Adrenal gland (tissue), 9 donors: ENCODE measurements at regions not wholly inside any gene's neighbourhood (a gene's known extent, or its start where the extent isn't known, plus 50 kb on each side); places are given as distances from the start of the nearest gene placed in this dataset.
A peak's percentile ranks its signal among the peaks of the same experiment; 100 is the strongest.

Experiments used
- DNase-seq, 7 donors: peaks; one replicate each; pipeline ENCODE4 v3.0.0-alpha.2; 2019 to 2020
- H3K27ac ChIP-seq, 5 donors: fragments of 200-600 bp; sonication (generic) in 4 of 5; 1 replicate in 3 of 5; 2 replicates in 2 of 5; pipeline versions ENCODE4 v1.5.1 to v1.8.0; 2016 to 2020; ENCODE audit warnings: mild to moderate bottlenecking in 1 of 5
- H3K27me3 ChIP-seq: fragments of 200-600 bp; 2 replicates; pipeline ENCODE4 v1.8.0; 2021
- H3K36me3 ChIP-seq, 2 donors: fragments of 200-600 bp; replicated peaks in 1 of 2; 1 replicate in 1 of 2; 2 replicates in 1 of 2; pipeline versions ENCODE4 v1.5.1 to v1.8.0; 2018 to 2022
- H3K4me1 ChIP-seq, 2 donors: fragments of 200-600 bp; replicated peaks in 1 of 2; 1 replicate in 1 of 2; 2 replicates in 1 of 2; pipeline versions ENCODE4 v1.5.1 to v1.8.0; 2018 to 2021
- H3K4me3 ChIP-seq, 4 donors: fragments of 200-600 bp; sonication (generic) in 3 of 4; one replicate each; pipeline ENCODE4 v1.5.1; 2016 to 2018
- H3K9me3 ChIP-seq, 3 donors: fragments of 200-600 bp; sonication (generic) in 1 of 3; replicated peaks in 1 of 3; 1 replicate in 2 of 3; 2 replicates in 1 of 3; pipeline versions ENCODE4 v1.5.1 to v1.8.0; 2016 to 2021
- POLR2A ChIP-seq, 2 donors: fragments of 450-650 bp; IDR thresholded peaks; one replicate each; pipeline ENCODE4 v1.6.1; 2017; ENCODE audit warnings: antibody characterized with exemption in 2 of 2, mild to moderate bottlenecking in 2 of 2, moderate library complexity in 1 of 2
- WGBS, 4 donors: extraction: QIAGEN DNeasy Blood & Tissue Kit in 2 of 4; methylation state at CpG; one replicate each; pipeline versions ENCODE4 v1.1.5 to v1.1.7; 2013 to 2017; 5-methylcytosine and 5-hydroxymethylcytosine counted together
- intact Hi-C, 2 donors: fragments of 100-400 bp; cut with DNase I; formaldehyde crosslinking; loops; one replicate each; pipeline versions ENCODE4 v1.14.1 to v1.15.0; 2022 to 2023
- TF ChIP-seq, protein P1 (sequence below), 6 experiments: fragments of 450-650 bp in 4 of 6; fragments of 200-600 bp in 2 of 6; sonication (generic) in 1 of 6; IDR thresholded peaks; 1 replicate in 5 of 6; 2 replicates in 1 of 6; pipeline versions ENCODE4 v1.5.1 to v1.8.0; 2016 to 2021; ENCODE audit warnings: antibody characterized with exemption in 6 of 6, mild to moderate bottlenecking in 2 of 6, moderate library complexity in 1 of 6
- donor health status: healthy with polysubstance abuse.
- donor health status: Bipolar disorder and iron deficiency.
- donor health status: DM: yes; HTN: yes; CAD: no.
- donor health status: DM: no; HTN: no; CAD: no.
- donor health status: DM: no; HTN: no; CAD: no.

DNA sequence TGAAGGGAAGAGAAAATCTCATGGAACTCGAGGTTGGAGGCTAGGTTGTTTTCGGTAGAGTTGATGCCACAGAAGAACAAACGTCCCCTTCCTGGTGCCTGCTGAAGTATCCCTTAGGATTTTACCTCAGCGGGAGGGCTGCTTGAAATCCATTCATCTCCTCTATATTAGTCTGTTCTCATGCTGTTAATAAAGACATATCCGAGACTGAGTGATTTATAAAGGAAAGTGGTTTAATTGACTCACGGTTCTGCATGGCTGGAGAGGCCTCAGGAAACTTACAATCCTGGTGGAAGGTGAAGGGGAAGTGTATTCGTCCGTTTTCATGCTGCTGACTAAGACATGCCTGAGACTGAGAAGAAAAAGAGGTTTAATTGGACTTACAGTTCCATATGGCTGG lies 413.5 kb downstream of the NPHP4 start:
- H3K4me3 ChIP-seq = no peak overlapping the region
- no peak for DNase-seq
- H3K4me1 ChIP-seq = no peaks in the 10 kb centered on the region
- no peak for TF ChIP-seq POLR2A (IDR thresholded peaks at IDR 0.05)
- TF ChIP-seq, protein P1, sequence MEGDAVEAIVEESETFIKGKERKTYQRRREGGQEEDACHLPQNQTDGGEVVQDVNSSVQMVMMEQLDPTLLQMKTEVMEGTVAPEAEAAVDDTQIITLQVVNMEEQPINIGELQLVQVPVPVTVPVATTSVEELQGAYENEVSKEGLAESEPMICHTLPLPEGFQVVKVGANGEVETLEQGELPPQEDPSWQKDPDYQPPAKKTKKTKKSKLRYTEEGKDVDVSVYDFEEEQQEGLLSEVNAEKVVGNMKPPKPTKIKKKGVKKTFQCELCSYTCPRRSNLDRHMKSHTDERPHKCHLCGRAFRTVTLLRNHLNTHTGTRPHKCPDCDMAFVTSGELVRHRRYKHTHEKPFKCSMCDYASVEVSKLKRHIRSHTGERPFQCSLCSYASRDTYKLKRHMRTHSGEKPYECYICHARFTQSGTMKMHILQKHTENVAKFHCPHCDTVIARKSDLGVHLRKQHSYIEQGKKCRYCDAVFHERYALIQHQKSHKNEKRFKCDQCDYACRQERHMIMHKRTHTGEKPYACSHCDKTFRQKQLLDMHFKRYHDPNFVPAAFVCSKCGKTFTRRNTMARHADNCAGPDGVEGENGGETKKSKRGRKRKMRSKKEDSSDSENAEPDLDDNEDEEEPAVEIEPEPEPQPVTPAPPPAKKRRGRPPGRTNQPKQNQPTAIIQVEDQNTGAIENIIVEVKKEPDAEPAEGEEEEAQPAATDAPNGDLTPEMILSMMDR (IDR thresholded peaks at IDR 0.05) = no peak
- WGBS, 4 donors = 65 to 74% (median 69%) methylated on average over 8 of the region's 8 CpGs
- intact Hi-C loops = no loop called here
- no peaks in the 10 kb centered on the region for H3K27me3 ChIP-seq
- no peak overlapping the region for H3K27ac ChIP-seq
- no peaks in the 10 kb centered on the region for H3K9me3 ChIP-seq
- H3K36me3 ChIP-seq = no peaks in the 10 kb centered on the region

DNA sequence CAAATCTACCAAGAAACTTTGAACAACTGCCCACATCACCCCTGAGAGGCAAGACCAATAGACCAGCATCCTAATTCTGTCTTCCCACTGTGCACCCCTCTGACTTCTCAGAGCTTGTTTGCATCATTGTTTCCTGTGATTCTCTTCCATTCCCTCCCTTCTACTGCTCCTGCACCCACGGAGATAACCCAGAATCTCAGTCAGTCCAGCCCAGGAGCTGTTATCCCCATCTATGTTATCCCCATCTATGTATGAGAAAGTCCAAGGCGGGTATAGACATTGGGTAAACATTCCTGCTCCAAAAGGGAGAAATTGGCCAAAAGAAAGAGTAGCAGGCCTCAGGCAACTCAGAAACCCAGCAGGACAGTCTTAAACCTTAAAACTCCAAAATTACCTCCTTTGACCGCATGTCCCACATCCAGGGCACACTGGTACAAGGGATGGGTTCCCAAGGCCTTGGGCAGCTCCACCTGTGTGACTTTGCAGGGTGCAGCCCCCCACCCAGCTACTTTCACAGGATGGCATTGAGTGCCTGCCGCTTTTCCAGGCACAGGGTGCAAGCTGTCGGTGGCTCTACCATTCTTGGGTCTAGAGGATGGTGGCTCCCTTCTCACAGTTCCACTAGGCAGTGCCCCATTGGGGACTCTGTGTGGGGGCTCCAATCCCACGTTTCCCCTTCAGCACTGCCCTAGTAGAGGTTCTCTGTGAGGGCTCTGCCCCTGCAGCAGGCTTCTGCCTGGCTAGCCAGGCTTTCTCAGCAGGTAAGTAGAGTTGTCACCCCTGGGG lies 414.8 kb downstream of the NPHP4 start:
- no peak overlapping the region for H3K27ac ChIP-seq
- intact Hi-C loops = no loop called here
- H3K4me1 ChIP-seq = no peaks in the 10 kb centered on the region
- 50 to 68% (median 62%) methylated on average over 3 to 6 of the region's 6 CpGs for WGBS, 4 donors
- H3K4me3 ChIP-seq = no peak overlapping the region
- no peaks in the 10 kb centered on the region for H3K27me3 ChIP-seq
- no peaks in the 10 kb centered on the region for H3K9me3 ChIP-seq
- no peaks in the 10 kb centered on the region for H3K36me3 ChIP-seq
- no peak for TF ChIP-seq POLR2A (IDR thresholded peaks at IDR 0.05)
- DNase-seq = peak in 1 of 7 donors; percentile 17

DNA sequence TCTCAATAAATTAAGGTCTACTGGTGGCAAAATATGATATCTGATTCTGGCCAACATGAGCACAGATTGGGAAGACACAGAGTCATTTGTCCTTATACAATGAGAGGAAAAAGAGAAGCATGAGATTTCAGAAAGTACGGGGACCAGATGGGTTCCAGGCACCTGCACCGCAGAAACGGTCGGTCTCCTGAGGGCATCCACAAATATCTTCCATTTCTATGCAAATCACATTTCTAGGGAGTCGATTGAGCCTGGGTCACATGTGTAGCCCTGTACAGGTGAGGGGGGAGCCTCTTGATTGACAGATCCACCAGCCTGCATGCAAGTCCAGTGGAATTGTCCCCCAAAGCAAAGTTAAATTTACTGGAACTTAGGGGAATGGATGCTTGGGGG lies 415.6 kb downstream of the NPHP4 start:
- Histone ChIP-seq H3K4me1 (no peaks in the 10 kb centered on the region), H3K27ac (no peak overlapping the region), H3K4me3 (no peak overlapping the region), H3K36me3 (no peaks in the 10 kb centered on the region), H3K27me3 (no peaks in the 10 kb centered on the region), H3K9me3 (no peaks in the 10 kb centered on the region)
- no peak for TF ChIP-seq POLR2A (IDR thresholded peaks at IDR 0.05)
- TF ChIP-seq, protein P1 (IDR thresholded peaks at IDR 0.05) = no peak
- peak in 1 of 7 donors; percentile 3 for DNase-seq
- intact Hi-C loops = no loop called here
- 83 to 91% (median 87%) methylated on average over 5 of the region's 5 CpGs for WGBS, 4 donors

DNA sequence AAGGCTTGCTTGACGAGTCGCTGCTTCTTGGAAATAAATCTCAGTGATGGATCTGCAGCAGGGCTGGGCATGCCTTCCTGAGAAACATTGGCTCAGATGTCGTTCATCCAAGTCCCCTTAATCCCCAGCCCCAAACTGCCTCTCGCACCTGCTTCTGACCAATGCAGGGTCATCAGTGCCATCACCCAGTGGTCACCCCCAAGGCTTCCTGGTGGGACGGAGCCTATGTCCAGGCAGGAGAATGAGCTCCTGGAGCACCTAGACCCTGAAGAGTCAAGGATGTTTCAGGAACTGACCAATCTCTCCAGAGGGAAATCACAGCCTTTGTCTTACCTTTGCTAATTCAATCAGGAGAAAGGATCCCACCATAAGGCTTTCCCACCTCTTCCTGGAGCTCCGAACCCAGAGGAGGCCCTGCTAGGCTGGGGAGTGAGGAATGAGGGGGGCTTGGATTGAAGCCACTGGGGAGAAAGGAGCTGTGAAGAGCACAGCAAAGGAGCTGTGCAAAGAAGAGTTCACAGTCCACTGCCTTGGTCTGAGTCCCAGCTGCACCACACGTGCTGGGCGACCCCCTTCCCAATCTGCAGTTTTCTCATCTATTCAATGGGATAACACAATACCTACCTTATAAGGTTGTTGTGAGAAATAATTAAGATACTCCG lies 416.1 kb downstream of the NPHP4 start:
- no peaks in the 10 kb centered on the region for H3K27me3 ChIP-seq
- TF ChIP-seq POLR2A (IDR thresholded peaks at IDR 0.05) = no peak
- TF ChIP-seq, protein P1 (IDR thresholded peaks at IDR 0.05) = no peak
- H3K4me1 ChIP-seq = no peaks in the 10 kb centered on the region
- intact Hi-C loops = no loop called here
- H3K27ac ChIP-seq = no peak overlapping the region
- H3K36me3 ChIP-seq = no peaks in the 10 kb centered on the region
- H3K9me3 ChIP-seq = no peaks in the 10 kb centered on the region
- DNase-seq = peak in 1 of 7 donors; percentile 15
- H3K4me3 ChIP-seq = no peak overlapping the region
- WGBS, 4 donors = 41 to 54% (median 49%) methylated on average over 8 to 9 of the region's 9 CpGs
